ENCODE measurements at regions not wholly inside any gene's neighbourhood (a gene's known extent, or its start where the extent isn't known, plus 50 kb on each side); places are given as distances from the start of the nearest gene placed in this dataset.

DNA sequence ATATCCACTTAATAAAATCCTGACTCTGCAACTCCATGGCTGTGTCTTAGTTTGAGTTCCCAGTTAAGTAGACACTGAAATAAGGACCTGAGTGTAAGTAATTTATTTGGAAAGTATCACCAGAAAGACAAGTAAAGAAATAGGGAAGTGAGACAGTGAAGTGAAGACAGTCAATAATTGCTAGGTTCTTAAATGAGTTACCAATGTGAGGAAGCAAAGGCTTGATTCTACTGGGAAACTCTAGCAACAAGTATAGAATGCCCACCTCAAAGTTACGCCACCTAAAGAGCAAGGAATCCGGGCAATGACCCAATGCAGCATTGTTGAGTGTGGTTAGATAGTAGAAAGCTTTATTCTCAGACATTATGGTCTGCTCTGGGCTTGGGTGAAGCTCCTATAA lies 383.9 kb downstream of the TLR4 start:
- DNase-seq = no peak

DNA sequence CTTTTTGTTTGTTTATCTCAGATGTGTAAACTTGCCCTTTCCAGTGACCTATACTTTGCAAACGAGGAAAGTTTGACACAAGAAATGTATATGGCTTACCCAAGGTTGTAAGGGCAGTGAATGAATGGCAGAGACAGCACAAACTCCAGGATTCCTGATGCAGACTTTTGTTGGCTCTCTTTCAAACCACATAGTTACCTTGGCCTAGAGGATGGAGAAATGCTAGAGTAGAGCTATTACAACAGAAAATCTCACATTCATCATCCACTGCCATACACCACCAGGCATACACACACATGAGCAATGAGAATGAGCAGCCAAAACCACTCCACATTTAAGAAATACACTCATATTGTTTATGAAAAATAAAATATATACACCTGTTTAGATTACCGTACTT lies 387.0 kb downstream of the TLR4 start:
- no peak for DNase-seq

- no peak for DNase-seq
These were observed 387.7 kb downstream of the TLR4 start for GRCh38 chr9:118091711-118092500.

- no peak for DNase-seq
These were observed 390.2 kb downstream of the TLR4 start for GRCh38 chr9:118094387-118094786.

- DNase-seq = no peak
These were observed 396.6 kb downstream of the TLR4 start for GRCh38 chr9:118100529-118101419.

GRCh38 chr9:118104363-118104762 lies 400.2 kb downstream of the TLR4 start:
- DNase-seq = no peak

GRCh38 chr9:118108971-118109370 lies 404.8 kb downstream of the TLR4 start:
- no peak for DNase-seq

- DNase-seq = no peak
These were observed 405.3 kb downstream of the TLR4 start for GRCh38 chr9:118109542-118109941.

GRCh38 chr9:118121361-118121760 lies 417.2 kb downstream of the TLR4 start:
- DNase-seq = no peak

- DNase-seq = no peak
These were observed 424.1 kb downstream of the TLR4 start for GRCh38 chr9:118128313-118128712.

DNA sequence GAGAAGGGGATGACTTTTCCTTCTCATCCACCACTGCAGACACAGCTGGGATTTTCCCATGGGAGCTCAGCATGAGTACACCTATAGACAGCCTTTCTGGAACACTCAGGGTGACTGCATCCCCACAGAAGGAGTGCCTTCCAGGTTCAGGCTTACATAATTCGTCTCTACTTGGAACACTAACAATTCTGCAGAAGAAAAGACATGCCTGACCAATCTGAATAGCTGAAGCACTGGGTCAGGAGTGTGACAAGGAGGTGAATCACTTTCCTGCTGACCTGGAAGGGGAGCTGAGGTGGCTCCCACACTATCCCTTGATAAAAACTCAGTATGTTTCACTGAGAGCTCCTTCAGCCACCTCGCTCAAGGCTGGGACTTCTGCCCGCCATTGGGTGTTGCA lies 425.3 kb downstream of the TLR4 start:
- DNase-seq = no peak

GRCh38 chr9:118148990-118149389 lies 444.8 kb downstream of the TLR4 start:
- no peak for DNase-seq

DNA sequence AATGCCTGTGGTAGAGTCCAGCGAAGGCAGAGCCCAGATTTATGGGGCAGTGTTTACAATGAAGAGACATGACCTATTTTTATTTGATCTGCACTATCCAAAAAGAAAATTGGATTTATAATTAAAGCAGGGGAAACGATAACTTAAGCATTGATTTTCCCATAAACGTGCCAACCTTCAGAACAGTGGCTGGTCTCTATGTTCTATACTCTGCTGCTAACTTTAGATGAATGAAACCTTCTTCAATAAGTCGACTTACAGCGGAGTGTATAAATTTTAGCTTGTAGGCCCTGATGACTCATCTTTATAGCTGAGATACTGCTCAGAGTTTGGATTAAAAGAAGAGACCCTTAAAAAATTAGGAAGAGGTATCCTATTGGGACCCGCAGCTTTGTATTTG lies 452.6 kb downstream of the TLR4 start:
- no peak for DNase-seq

GRCh38 chr9:118162716-118163115 lies 458.5 kb downstream of the TLR4 start:
- no peak for DNase-seq

- no peak for DNase-seq
These were observed 459.5 kb downstream of the TLR4 start for GRCh38 chr9:118163751-118164150.

DNA sequence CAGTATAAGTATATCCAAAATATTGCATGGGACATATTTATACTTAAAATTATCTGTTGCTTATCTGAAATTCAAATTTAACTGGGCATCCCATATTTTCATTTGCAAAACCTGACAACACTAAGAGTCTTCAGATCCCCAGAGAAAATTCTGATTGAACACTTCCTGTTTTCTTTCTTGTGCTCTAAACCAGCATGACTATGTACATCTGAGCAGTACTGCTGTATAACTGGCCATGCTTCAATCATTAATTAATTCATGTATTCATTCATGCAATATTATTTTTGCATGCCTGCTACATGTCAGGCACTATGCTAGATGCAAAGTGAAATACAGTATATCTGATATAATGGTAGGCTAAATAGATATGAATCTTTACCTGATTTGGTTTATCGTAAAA lies 461.2 kb downstream of the TLR4 start:
- DNase-seq = no peak

DNA sequence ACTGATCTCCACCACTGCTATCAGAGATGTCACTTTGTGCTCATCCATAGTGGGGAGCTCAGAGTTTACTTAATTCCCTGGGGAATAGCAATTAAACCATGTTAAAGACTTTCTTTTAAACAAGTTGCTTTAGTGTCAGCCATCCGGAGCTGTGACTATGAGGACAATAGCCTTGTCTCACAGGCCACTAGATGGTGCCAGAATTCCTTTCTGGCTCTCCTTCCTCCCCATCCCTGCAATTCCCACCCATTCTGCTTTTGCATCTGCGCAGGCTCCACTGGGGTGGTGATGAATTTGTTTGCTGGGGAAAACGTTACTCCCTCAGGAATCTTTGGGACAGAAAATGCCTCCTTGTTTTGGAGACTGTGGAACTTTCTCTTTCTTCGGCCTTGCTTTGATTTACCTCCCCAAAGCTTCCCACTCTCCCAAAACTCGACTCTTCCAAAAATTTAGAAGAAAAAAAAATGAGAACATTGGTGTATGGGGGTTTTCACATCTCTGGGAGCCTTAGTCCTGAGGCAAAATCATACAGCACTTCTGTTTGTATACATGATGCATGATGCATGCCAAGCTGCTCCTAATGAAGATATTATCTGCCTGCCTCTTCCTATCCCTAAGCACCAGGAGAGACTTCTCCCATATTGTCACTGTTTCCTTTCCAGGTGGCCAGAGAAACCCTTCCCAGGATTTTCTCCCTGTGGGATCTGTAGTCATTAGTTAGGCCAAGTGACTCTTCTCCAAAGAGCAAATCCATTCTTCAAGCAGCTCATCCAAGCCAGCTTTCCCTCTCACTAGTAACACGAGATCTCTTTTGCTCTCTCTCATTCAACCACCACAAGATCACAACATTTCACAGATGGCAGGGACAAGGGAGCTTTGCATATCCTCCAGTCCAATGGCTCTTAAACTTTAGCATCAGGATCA lies 466.1 kb downstream of the TLR4 start:
- no peak for DNase-seq

GRCh38 chr9:118177241-118177640 lies 473.0 kb downstream of the TLR4 start:
- no peak for DNase-seq

- no peak for DNase-seq
These were observed 479.4 kb downstream of the TLR4 start for GRCh38 chr9:118183576-118183975.

- no peak for DNase-seq
These were observed 483.2 kb downstream of the TLR4 start for GRCh38 chr9:118187408-118187807.

- DNase-seq = no peak
These were observed 485.4 kb downstream of the TLR4 start for GRCh38 chr9:118189615-118190014.

GRCh38 chr9:118192807-118193206 lies 488.6 kb downstream of the TLR4 start:
- DNase-seq = no peak

DNA sequence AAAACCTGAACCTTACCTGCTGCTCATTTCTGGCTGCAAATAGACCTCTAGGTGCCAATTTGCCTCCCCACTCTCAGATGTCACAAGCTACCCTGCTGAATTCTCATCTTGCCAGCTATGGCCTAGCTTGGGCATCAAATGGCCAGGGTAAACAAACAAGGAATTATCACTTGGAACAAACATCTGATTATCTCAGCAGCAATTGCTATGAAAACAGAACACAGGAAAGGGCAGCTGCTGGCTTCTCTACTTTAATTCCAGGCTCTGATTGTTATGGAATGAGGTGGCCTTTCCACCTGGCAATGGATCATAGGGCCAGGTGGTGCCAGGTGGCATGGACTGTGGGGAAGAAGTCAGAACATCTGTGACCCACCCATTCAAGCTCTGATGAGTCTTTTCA lies 505.1 kb downstream of the TLR4 start:
- no peak for DNase-seq

All from activated CD8-positive, alpha-beta memory T cell treated with anti-CD3 and anti-CD28 coated beads for 24 hours (primary cell).